ENCODE measurements at regions not wholly inside any gene's neighbourhood (a gene's known extent, or its start where the extent isn't known, plus 50 kb on each side); places are given as distances from the start of the nearest gene placed in this dataset.
A peak's percentile ranks its signal among the peaks of the same experiment; 100 is the strongest.

DNA sequence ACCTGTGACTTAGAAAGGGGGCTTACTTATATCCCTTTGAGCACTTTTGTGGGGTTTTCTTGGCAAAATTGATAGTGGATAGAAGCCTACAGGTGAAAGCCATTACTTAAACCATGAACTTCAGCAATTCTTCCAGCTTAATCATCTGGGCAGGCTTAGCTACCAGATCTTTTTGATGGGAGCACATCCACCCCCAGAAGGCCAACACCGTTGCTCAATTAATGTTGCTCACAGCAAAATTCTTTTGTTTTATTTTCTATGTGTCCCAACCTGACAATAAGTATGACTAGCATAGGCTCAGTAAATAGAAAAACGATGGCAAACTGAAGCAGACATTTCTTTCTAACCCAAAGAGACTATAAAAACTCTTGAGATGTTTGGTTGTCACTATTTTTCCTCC lies 269.4 kb upstream of the TCF4 start:
- H3K27ac Mint-ChIP-seq (ENCODE audit: unreplicated experiment) = no peak overlapping the region
- peaks cover 15% of the 10 kb centered on the region for H3K4me1 ChIP-seq

GRCh38 chr18:55856679-55857078 lies 268.7 kb upstream of the TCF4 start:
- TF ChIP-seq, protein P1, sequence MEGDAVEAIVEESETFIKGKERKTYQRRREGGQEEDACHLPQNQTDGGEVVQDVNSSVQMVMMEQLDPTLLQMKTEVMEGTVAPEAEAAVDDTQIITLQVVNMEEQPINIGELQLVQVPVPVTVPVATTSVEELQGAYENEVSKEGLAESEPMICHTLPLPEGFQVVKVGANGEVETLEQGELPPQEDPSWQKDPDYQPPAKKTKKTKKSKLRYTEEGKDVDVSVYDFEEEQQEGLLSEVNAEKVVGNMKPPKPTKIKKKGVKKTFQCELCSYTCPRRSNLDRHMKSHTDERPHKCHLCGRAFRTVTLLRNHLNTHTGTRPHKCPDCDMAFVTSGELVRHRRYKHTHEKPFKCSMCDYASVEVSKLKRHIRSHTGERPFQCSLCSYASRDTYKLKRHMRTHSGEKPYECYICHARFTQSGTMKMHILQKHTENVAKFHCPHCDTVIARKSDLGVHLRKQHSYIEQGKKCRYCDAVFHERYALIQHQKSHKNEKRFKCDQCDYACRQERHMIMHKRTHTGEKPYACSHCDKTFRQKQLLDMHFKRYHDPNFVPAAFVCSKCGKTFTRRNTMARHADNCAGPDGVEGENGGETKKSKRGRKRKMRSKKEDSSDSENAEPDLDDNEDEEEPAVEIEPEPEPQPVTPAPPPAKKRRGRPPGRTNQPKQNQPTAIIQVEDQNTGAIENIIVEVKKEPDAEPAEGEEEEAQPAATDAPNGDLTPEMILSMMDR (IDR thresholded peaks at IDR 0.05; ENCODE audit: insufficient read depth in 1 of 2, low read depth in 1 of 2, low read length in 1 of 2, severe bottlenecking in 1 of 2, unreplicated experiment in 1 of 2) = no peak
- Mint-ChIP-seq H3K27ac (ENCODE audit: unreplicated experiment) (no peak overlapping the region), H3K27me3 (ENCODE audit: insufficient read depth, unreplicated experiment) (no peaks in the 10 kb centered on the region), H3K4me3 (ENCODE audit: unreplicated experiment) (no peak overlapping the region), H3K9me3 (ENCODE audit: unreplicated experiment) (no peaks in the 10 kb centered on the region), H3K36me3 (ENCODE audit: insufficient read depth, unreplicated experiment) (no peaks in the 10 kb centered on the region), H3K4me1 (ENCODE audit: low read depth, unreplicated experiment) (peaks cover 25% of the 10 kb centered on the region)
- intact Hi-C loops (cut with micrococcal nuclease; ENCODE audit: unreplicated experiment) = no loop called here
- CTCF ChIA-PET = no interaction called here
- no TSS peak for BruUV-seq (replicated peaks)
- POLR2A ChIA-PET = no interaction called here
- Histone ChIP-seq H3K9me3 (no peaks in the 10 kb centered on the region), H3K4me1 (peaks cover 15% of the 10 kb centered on the region), H3K36me3 (ENCODE audit: control insufficient read depth, insufficient read depth, low read length) (no peaks in the 10 kb centered on the region), H3K4me3 (ENCODE audit: low read depth, low read length) (no peak overlapping the region), H3K27me3 (replicated peaks; ENCODE audit: control insufficient read depth, insufficient read depth, low read length) (no peaks in the 10 kb centered on the region)
- no peak for DNase-seq

More for the DNA sequence above, 269.4 kb upstream of the TCF4 start:
- Mint-ChIP-seq H3K27me3 (ENCODE audit: insufficient read depth, unreplicated experiment) (no peaks in the 10 kb centered on the region), H3K36me3 (ENCODE audit: insufficient read depth, unreplicated experiment) (no peaks in the 10 kb centered on the region), H3K4me1 (ENCODE audit: low read depth, unreplicated experiment) (peaks cover 25% of the 10 kb centered on the region), H3K4me3 (ENCODE audit: unreplicated experiment) (no peak overlapping the region), H3K9me3 (ENCODE audit: unreplicated experiment) (no peaks in the 10 kb centered on the region)
- BruUV-seq (replicated peaks) = no TSS peak
- no peak for DNase-seq
- intact Hi-C loops (cut with micrococcal nuclease; ENCODE audit: unreplicated experiment) = no loop called here
- Histone ChIP-seq H3K36me3 (ENCODE audit: control insufficient read depth, insufficient read depth, low read length) (no peaks in the 10 kb centered on the region), H3K9me3 (no peaks in the 10 kb centered on the region), H3K4me3 (ENCODE audit: low read depth, low read length) (no peak overlapping the region), H3K27me3 (replicated peaks; ENCODE audit: control insufficient read depth, insufficient read depth, low read length) (no peaks in the 10 kb centered on the region)
- ChIA-PET POLR2A (no interaction called here), CTCF (no interaction called here)
- TF ChIP-seq, protein P1 (IDR thresholded peaks at IDR 0.05; ENCODE audit: insufficient read depth in 1 of 2, low read depth in 1 of 2, low read length in 1 of 2, severe bottlenecking in 1 of 2, unreplicated experiment in 1 of 2) = no peak

GRCh38 chr18:55856229-55856628 lies 268.2 kb upstream of the TCF4 start:
- POLR2A ChIA-PET = interaction anchor here (0.6 kb wide), 1 partner anchor 14 kb away, joined by 11 read pairs; no protein-coding TSS in a partner anchor
- TF ChIP-seq, protein P1 (IDR thresholded peaks at IDR 0.05; ENCODE audit: insufficient read depth in 1 of 2, low read depth in 1 of 2, low read length in 1 of 2, severe bottlenecking in 1 of 2, unreplicated experiment in 1 of 2) = no peak
- Histone ChIP-seq H3K4me3 (ENCODE audit: low read depth, low read length) (no peak overlapping the region), H3K4me1 (peaks cover 15% of the 10 kb centered on the region), H3K36me3 (ENCODE audit: control insufficient read depth, insufficient read depth, low read length) (no peaks in the 10 kb centered on the region), H3K27me3 (replicated peaks; ENCODE audit: control insufficient read depth, insufficient read depth, low read length) (no peaks in the 10 kb centered on the region), H3K9me3 (no peaks in the 10 kb centered on the region)
- no peak overlapping the region for H3K4me3 Mint-ChIP-seq (ENCODE audit: unreplicated experiment)
- H3K27ac Mint-ChIP-seq (ENCODE audit: unreplicated experiment) = peak overlapping the region; percentile 1
- intact Hi-C loops (cut with micrococcal nuclease; ENCODE audit: unreplicated experiment) = no loop called here
- BruUV-seq (replicated peaks) = no TSS peak
- no peaks in the 10 kb centered on the region for H3K27me3 Mint-ChIP-seq (ENCODE audit: insufficient read depth, unreplicated experiment)
- CTCF ChIA-PET = no interaction called here
- peak; percentile 46 to 49 for DNase-seq
- no peaks in the 10 kb centered on the region for H3K9me3 Mint-ChIP-seq (ENCODE audit: unreplicated experiment)
- H3K36me3 Mint-ChIP-seq (ENCODE audit: insufficient read depth, unreplicated experiment) = no peaks in the 10 kb centered on the region
- H3K4me1 Mint-ChIP-seq (ENCODE audit: low read depth, unreplicated experiment) = peaks cover 25% of the 10 kb centered on the region

All from Caco-2 (cell line).